ENCODE measurements at regions not wholly inside any gene's neighbourhood (a gene's known extent, or its start where the extent isn't known, plus 50 kb on each side); places are given as distances from the start of the nearest gene placed in this dataset.

- H3K27ac Mint-ChIP-seq: no peak overlapping the region
- 95 to 96% methylated on average over 7 to 13 of the region's 13 CpGs for WGBS, 2 experiments (ENCODE audit: insufficient coverage in 1 of 2, insufficient read length in 1 of 2)
- DNase-seq: no peak
Observed at GRCh38 chr4:3673716-3674478, 92.3 kb upstream of the ADRA2C start.

DNA sequence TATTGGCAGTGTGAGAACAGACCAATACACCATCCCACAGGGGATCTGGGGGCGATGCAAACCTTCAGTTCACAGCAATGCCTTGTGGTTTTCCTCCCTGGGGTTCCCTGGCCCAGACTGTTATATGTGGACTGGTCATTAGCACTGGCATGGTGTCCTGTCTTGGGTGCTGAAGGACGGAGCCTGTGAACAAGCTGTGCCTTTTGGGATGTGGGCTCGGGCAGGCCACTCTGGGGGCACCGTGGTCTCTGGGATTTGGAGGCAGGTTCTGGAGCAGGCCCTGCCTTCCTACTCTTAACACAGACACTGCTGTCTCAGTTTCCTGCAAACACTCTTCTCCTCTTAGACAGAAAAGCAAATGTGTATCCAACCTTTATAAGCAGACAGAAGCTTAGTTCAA, 93.0 kb upstream of the ADRA2C start:
- no peaks in the 10 kb centered on the region for H3K27me3 ChIP-seq (ENCODE audit: control insufficient read depth, insufficient read depth, low read length, poor library complexity, severe bottlenecking)
- H3K4me1 ChIP-seq (ENCODE audit: control insufficient read depth, insufficient read depth, low read length): no peaks in the 10 kb centered on the region
- Mint-ChIP-seq H3K4me1 (peaks cover 8% of the 10 kb centered on the region), H3K36me3 (ENCODE audit: low read depth) (no peaks in the 10 kb centered on the region), H3K27me3 (ENCODE audit: insufficient read depth) (peaks cover 3% of the 10 kb centered on the region), H3K4me3 (no peak overlapping the region), H3K27ac (no peak overlapping the region), H3K9me3 (peaks cover 12% of the 10 kb centered on the region)
- 64 to 76% methylated on average over 3 to 4 of the region's 4 CpGs for WGBS, 2 experiments (ENCODE audit: insufficient coverage in 1 of 2, insufficient read length in 1 of 2)
- H3K36me3 ChIP-seq (ENCODE audit: control insufficient read depth, insufficient read depth, low read length): no peaks in the 10 kb centered on the region
- TF ChIP-seq CTCF (conservative IDR thresholded peaks at IDR 0.05): no peak
- H3K4me3 ChIP-seq (ENCODE audit: low read length): no peak overlapping the region
- no peak overlapping the region for H3K9ac ChIP-seq (ENCODE audit: extremely low read depth, low read length, poor library complexity, severe bottlenecking)
- DNase-seq: no peak
- H3K27ac ChIP-seq (ENCODE audit: low read depth, low read length): no peak overlapping the region
- peaks cover 13% of the 10 kb centered on the region for H3K9me3 ChIP-seq (ENCODE audit: control insufficient read depth, low read length)

More at GRCh38 chr4:3673716-3674478, 92.3 kb upstream of the ADRA2C start:
- Mint-ChIP-seq H3K9me3 (peaks cover 12% of the 10 kb centered on the region), H3K4me3 (no peak overlapping the region), H3K27me3 (ENCODE audit: insufficient read depth) (peaks cover 3% of the 10 kb centered on the region), H3K36me3 (ENCODE audit: low read depth) (no peaks in the 10 kb centered on the region), H3K4me1 (peaks cover 8% of the 10 kb centered on the region)
- Histone ChIP-seq H3K36me3 (ENCODE audit: control insufficient read depth, insufficient read depth, low read length) (no peaks in the 10 kb centered on the region), H3K9ac (ENCODE audit: extremely low read depth, low read length, poor library complexity, severe bottlenecking) (no peak overlapping the region), H3K4me3 (ENCODE audit: low read length) (no peak overlapping the region), H3K9me3 (ENCODE audit: control insufficient read depth, low read length) (peaks cover 13% of the 10 kb centered on the region), H3K27ac (ENCODE audit: low read depth, low read length) (no peak overlapping the region), H3K27me3 (ENCODE audit: control insufficient read depth, insufficient read depth, low read length, poor library complexity, severe bottlenecking) (no peaks in the 10 kb centered on the region), H3K4me1 (ENCODE audit: control insufficient read depth, insufficient read depth, low read length) (no peaks in the 10 kb centered on the region)
- no peak for TF ChIP-seq CTCF (conservative IDR thresholded peaks at IDR 0.05)

GRCh38 chr4:3672465-3672831, 93.7 kb upstream of the ADRA2C start:
- peaks cover 8% of the 10 kb centered on the region for H3K4me1 Mint-ChIP-seq
- H3K36me3 Mint-ChIP-seq (ENCODE audit: low read depth): no peaks in the 10 kb centered on the region
- peaks cover 13% of the 10 kb centered on the region for H3K9me3 ChIP-seq (ENCODE audit: control insufficient read depth, low read length)
- DNase-seq: no peak
- peaks cover 5% of the 10 kb centered on the region for H3K27me3 Mint-ChIP-seq (ENCODE audit: insufficient read depth)
- no peak overlapping the region for H3K27ac ChIP-seq (ENCODE audit: low read depth, low read length)
- no peaks in the 10 kb centered on the region for H3K27me3 ChIP-seq (ENCODE audit: control insufficient read depth, insufficient read depth, low read length, poor library complexity, severe bottlenecking)
- no peaks in the 10 kb centered on the region for H3K36me3 ChIP-seq (ENCODE audit: control insufficient read depth, insufficient read depth, low read length)
- no peaks in the 10 kb centered on the region for H3K4me1 ChIP-seq (ENCODE audit: control insufficient read depth, insufficient read depth, low read length)
- no peak overlapping the region for H3K4me3 ChIP-seq (ENCODE audit: low read length)
- no peak overlapping the region for H3K9ac ChIP-seq (ENCODE audit: extremely low read depth, low read length, poor library complexity, severe bottlenecking)
- TF ChIP-seq CTCF (conservative IDR thresholded peaks at IDR 0.05): no peak
- peaks cover 14% of the 10 kb centered on the region for H3K9me3 Mint-ChIP-seq
- H3K27ac Mint-ChIP-seq: no peak overlapping the region
- WGBS, 2 experiments (ENCODE audit: insufficient coverage in 1 of 2, insufficient read length in 1 of 2): 83 to 95% methylated on average over 3 of the region's 3 CpGs
- no peak overlapping the region for H3K4me3 Mint-ChIP-seq

Data from endodermal cell (in vitro differentiated cells).